Lung (tissue), 11 donors: ENCODE measurements at regions not wholly inside any gene's neighbourhood (a gene's known extent, or its start where the extent isn't known, plus 50 kb on each side); places are given as distances from the start of the nearest gene placed in this dataset.

Experiments used
- ATAC-seq: fragments of 200-7000 bp; cut with Tn5 transposase; one replicate; pipeline ENCODE4 v1.9.1; 2020; ENCODE audit warnings: moderate number of reproducible peaks; ENCODE audit not compliant: insufficient read depth, low FRiP score
- DNase-seq, 3 donors: peaks; one replicate each; pipeline ENCODE4 v3.0.0-alpha.2; 2013 to 2017
- H3K27ac ChIP-seq, 2 donors: one replicate each; pipeline ENCODE4 v1.5.1; 2013; ENCODE audit warnings: mild to moderate bottlenecking in 2 of 2, moderate library complexity in 2 of 2, control low read depth in 1 of 2, inconsistent platforms in 1 of 2, low read depth in 1 of 2, low read length in 1 of 2
- H3K27me3 ChIP-seq, 3 donors: one replicate each; pipeline ENCODE4 v1.5.1; 2013; ENCODE audit warnings: low read length in 2 of 3; ENCODE audit not compliant: control insufficient read depth in 3 of 3, insufficient read depth in 3 of 3
- H3K36me3 ChIP-seq, 4 donors: one replicate each; pipeline ENCODE4 v1.5.1; 2013; ENCODE audit warnings: low read length in 4 of 4, mild to moderate bottlenecking in 1 of 4, moderate library complexity in 1 of 4; ENCODE audit not compliant: control insufficient read depth in 4 of 4, insufficient read depth in 4 of 4
- H3K4me1 ChIP-seq, 5 donors: one replicate each; pipeline ENCODE4 v1.5.1; 2013; ENCODE audit warnings: low read length in 5 of 5, mild to moderate bottlenecking in 2 of 5, moderate library complexity in 1 of 5; ENCODE audit not compliant: control insufficient read depth in 5 of 5, insufficient read depth in 5 of 5
- H3K4me3 ChIP-seq: one replicate; pipeline ENCODE4 v1.5.1; 2013; ENCODE audit warnings: mild to moderate bottlenecking, control low read depth, moderate library complexity
- H3K9ac ChIP-seq, 2 donors: one replicate each; pipeline ENCODE4 v1.5.1; 2013; ENCODE audit warnings: low read length in 2 of 2, control low read depth in 1 of 2; ENCODE audit not compliant: insufficient read depth in 1 of 2
- H3K9me3 ChIP-seq, 4 donors: one replicate each; pipeline ENCODE4 v1.5.1; 2013; ENCODE audit warnings: low read length in 3 of 4, mild to moderate bottlenecking in 1 of 4, moderate library complexity in 1 of 4; ENCODE audit not compliant: control insufficient read depth in 4 of 4, insufficient read depth in 3 of 4
- CTCF ChIP-seq: IDR thresholded peaks from 2 replicates; pipeline ENCODE4 v1.5.1; 2012; ENCODE audit warnings: mild to moderate bottlenecking; ENCODE audit errors: control extremely low read depth, extremely low read depth
- WGBS, 2 donors: extraction: QIAGEN DNeasy Blood & Tissue Kit; methylation state at CpG; one replicate each; pipeline ENCODE4 v1.1.7; 2013; 5-methylcytosine and 5-hydroxymethylcytosine counted together
- donor health status: control.
- donor health status: control.
- donor health status: Bipolar disorder and iron deficiency.
- donor health status: healthy.
- donor health status: DM: yes; HTN: yes; CAD: no.

DNA sequence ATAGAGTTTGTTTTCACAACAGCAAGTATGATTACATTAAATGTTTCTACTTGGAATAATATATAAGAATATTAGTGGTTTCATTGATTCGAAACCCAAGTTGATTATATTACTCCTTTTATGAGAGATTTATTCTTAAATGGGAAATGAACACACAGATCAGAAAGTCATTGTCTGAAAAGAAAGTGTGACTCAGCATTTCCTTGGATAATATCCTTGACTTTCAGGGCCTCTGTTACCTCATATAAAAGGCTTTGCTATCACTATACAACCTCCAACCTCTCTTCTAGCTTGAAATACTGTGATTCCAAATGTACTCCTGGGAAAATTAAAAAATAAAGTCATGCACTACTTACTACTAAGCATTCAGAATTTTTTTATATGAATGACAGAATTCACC lies 295.3 kb upstream of the LYPLAL1 start:
- Histone ChIP-seq H3K9me3 (peaks cover 0 to 5% (median 0%) of the 10 kb centered on the region in 4 donors), H3K36me3 (no peaks in the 10 kb centered on the region), H3K27ac (no peak overlapping the region), H3K4me3 (no peak overlapping the region), H3K4me1 (peaks cover 0 to 4% (median 0%) of the 10 kb centered on the region in 5 donors), H3K9ac (no peak overlapping the region), H3K27me3 (no peaks in the 10 kb centered on the region)
- WGBS, 2 donors = 82 to 92% methylated on average over 1 of the region's 1 CpG
- DNase-seq (peak in 1 of 3 donors; percentile 37), ATAC-seq (no peak)
- TF ChIP-seq CTCF = no peak

GRCh38 chr1:218880484-218881060 lies 293.1 kb upstream of the LYPLAL1 start:
- no peak for TF ChIP-seq CTCF
- H3K4me3 ChIP-seq = no peak overlapping the region
- H3K27ac ChIP-seq = no peak overlapping the region
- DNase-seq (no peak), ATAC-seq (no peak)
- no peaks in the 10 kb centered on the region for H3K36me3 ChIP-seq
- 73 to 76% methylated on average over 5 of the region's 5 CpGs for WGBS, 2 donors
- peaks cover 0 to 5% (median 0%) of the 10 kb centered on the region in 4 donors for H3K9me3 ChIP-seq
- peaks cover 0 to 2% (median 0%) of the 10 kb centered on the region in 5 donors for H3K4me1 ChIP-seq
- no peaks in the 10 kb centered on the region for H3K27me3 ChIP-seq
- no peak overlapping the region for H3K9ac ChIP-seq

GRCh38 chr1:218882454-218882853 lies 291.2 kb upstream of the LYPLAL1 start:
- peaks cover 0 to 5% (median 0%) of the 10 kb centered on the region in 4 donors for H3K9me3 ChIP-seq
- H3K36me3 ChIP-seq = no peaks in the 10 kb centered on the region
- H3K4me3 ChIP-seq = no peak overlapping the region
- 88 to 90% methylated on average over 6 of the region's 6 CpGs for whole genome bisulfite sequencing, 2 donors
- H3K27me3 ChIP-seq = no peaks in the 10 kb centered on the region
- H3K9ac ChIP-seq = no peak overlapping the region
- TF ChIP-seq CTCF = no peak
- H3K27ac ChIP-seq = no peak overlapping the region
- no peak for ATAC-seq
- no peak for DNase-seq
- H3K4me1 ChIP-seq = peaks cover 0 to 12% (median 0%) of the 10 kb centered on the region in 5 donors
